Panc1 (cell line): ENCODE measurements at regions not wholly inside any gene's neighbourhood (a gene's known extent, or its start where the extent isn't known, plus 50 kb on each side); places are given as distances from the start of the nearest gene placed in this dataset.

ENCODE experiments used
- CTCF ChIP-seq: fragments of 450-650 bp; IDR thresholded peaks from 2 replicates; pipeline ENCODE4 v1.5.1; 2017; ENCODE audit warnings: mild to moderate bottlenecking
- POLR2AphosphoS5 ChIP-seq: IDR thresholded peaks from 2 replicates; pipeline ENCODE4 v1.6.1; 2012; ENCODE audit warnings: mild to moderate bottlenecking, low read depth, low read length, moderate library complexity
- REST ChIP-seq, 2 experiments: IDR thresholded peaks; 2 replicates each; pipeline ENCODE4 v1.6.1; 2011 to 2012; ENCODE audit warnings: low read depth in 2 of 2, control low read depth in 1 of 2, low read length in 1 of 2, mild to moderate bottlenecking in 1 of 2, moderate library complexity in 1 of 2; ENCODE audit not compliant: insufficient read depth in 1 of 2
- SIN3A ChIP-seq: IDR thresholded peaks from 2 replicates; pipeline ENCODE4 v1.6.1; 2012; ENCODE audit warnings: low read depth, mild to moderate bottlenecking, low read length, moderate library complexity, borderline replicate concordance; ENCODE audit not compliant: insufficient read depth

DNA sequence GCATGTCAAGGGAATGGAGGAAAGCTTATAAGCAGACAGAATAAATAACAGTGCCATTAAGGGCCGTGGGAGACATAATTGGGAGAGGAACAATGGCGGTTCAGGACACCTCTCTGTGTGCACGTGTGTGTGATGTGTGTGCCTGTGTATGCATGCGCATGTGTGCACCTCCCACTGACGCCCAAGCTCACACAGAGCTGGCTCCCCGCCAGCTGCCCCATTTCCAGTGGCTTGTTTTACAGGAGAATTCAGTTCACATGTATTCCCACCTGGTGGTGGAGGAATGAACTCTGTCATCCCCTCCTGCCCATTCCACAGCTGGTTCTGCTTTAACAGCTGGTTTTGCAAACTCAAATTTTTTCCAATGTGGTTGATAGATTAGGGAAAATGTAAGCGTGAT, 262.2 kb downstream of the AJAP1 start:
- TF ChIP-seq CTCF, result no peak
- no peak for TF ChIP-seq REST (IDR thresholded peaks at IDR 0.05; ENCODE audit: insufficient read depth in 1 of 2, low read depth in 2 of 2, low read length in 1 of 2)
- no peak for TF ChIP-seq SIN3A
- no peak for TF ChIP-seq POLR2AphosphoS5
